NB4 (cell line): ENCODE measurements at regions not wholly inside any gene's neighbourhood (a gene's known extent, or its start where the extent isn't known, plus 50 kb on each side); places are given as distances from the start of the nearest gene placed in this dataset.

Experiments
- DNase-seq: peaks from one replicate; pipeline ENCODE4 v3.0.0; 2010; ENCODE audit warnings: low read depth
- H3K4me3 ChIP-seq: one replicate; pipeline ENCODE4 v1.5.1; 2011; ENCODE audit warnings: mild to moderate bottlenecking, low read depth, low read length, moderate library complexity
- CTCF ChIP-seq: IDR thresholded peaks from one replicate; pipeline ENCODE4 v1.5.1; 2012; ENCODE audit warnings: low read depth, low read length
- MAX ChIP-seq: IDR thresholded peaks from 2 replicates; pipeline ENCODE4 v1.6.1; 2011; ENCODE audit warnings: low read depth, low read length
- MYC ChIP-seq: IDR thresholded peaks from 2 replicates; pipeline ENCODE4 v1.6.1; 2011; ENCODE audit warnings: low read depth, low read length
- POLR2A ChIP-seq: IDR thresholded peaks from 2 replicates; pipeline ENCODE4 v1.6.1; 2011; ENCODE audit warnings: mild to moderate bottlenecking; ENCODE audit not compliant: insufficient read length; ENCODE audit errors: extremely low read depth

- no peak for DNase-seq
- no peak for TF ChIP-seq POLR2A
- TF ChIP-seq CTCF: peak; percentile 4
- no peak overlapping the region for H3K4me3 ChIP-seq
Measured at GRCh38 chr5:36751886-36752285, 124.7 kb upstream of the NIPBL start.

- TF ChIP-seq POLR2A (no peak), CTCF (no peak), MAX (no peak), MYC (no peak)
- no peak for DNase-seq
- no peak overlapping the region for H3K4me3 ChIP-seq
Measured at GRCh38 chr5:36755342-36755741, 121.2 kb upstream of the NIPBL start.

GRCh38 chr5:36755920-36756488 lies 120.6 kb upstream of the NIPBL start:
- no peak for TF ChIP-seq MYC
- no peak for TF ChIP-seq CTCF
- TF ChIP-seq MAX: no peak
- TF ChIP-seq POLR2A: no peak

GRCh38 chr5:36756848-36757247 lies 119.7 kb upstream of the NIPBL start:
- TF ChIP-seq MYC: no peak
- no peak for TF ChIP-seq MAX
- TF ChIP-seq CTCF: no peak
- no peak for TF ChIP-seq POLR2A
- DNase-seq: no peak
- H3K4me3 ChIP-seq: no peak overlapping the region

More at GRCh38 chr5:36755920-36756488, 120.6 kb upstream of the NIPBL start:
- H3K4me3 ChIP-seq: no peak overlapping the region
- no peak for DNase-seq

- no peak overlapping the region for H3K4me3 ChIP-seq
- TF ChIP-seq MYC (no peak), MAX (no peak), POLR2A (no peak), CTCF (no peak)
- DNase-seq: no peak
Measured at GRCh38 chr5:36759117-36759516, 117.5 kb upstream of the NIPBL start.

GRCh38 chr5:36763454-36763853 lies 113.1 kb upstream of the NIPBL start:
- H3K4me3 ChIP-seq: no peak overlapping the region
- DNase-seq: no peak
- no peak for TF ChIP-seq MAX
- no peak for TF ChIP-seq CTCF
- TF ChIP-seq MYC: no peak
- no peak for TF ChIP-seq POLR2A
